ENCODE measurements at regions not wholly inside any gene's neighbourhood (a gene's known extent, or its start where the extent isn't known, plus 50 kb on each side); places are given as distances from the start of the nearest gene placed in this dataset.

GRCh38 chr6:95328231-95328630 is 249.1 kb upstream of the MANEA start:
- no peak for FAIRE-seq
- no peak for DNase-seq (ENCODE audit: insufficient read length, low spot score)

GRCh38 chr6:95352064-95352795 is 225.1 kb upstream of the MANEA start:
- FAIRE-seq: no peak

DNA sequence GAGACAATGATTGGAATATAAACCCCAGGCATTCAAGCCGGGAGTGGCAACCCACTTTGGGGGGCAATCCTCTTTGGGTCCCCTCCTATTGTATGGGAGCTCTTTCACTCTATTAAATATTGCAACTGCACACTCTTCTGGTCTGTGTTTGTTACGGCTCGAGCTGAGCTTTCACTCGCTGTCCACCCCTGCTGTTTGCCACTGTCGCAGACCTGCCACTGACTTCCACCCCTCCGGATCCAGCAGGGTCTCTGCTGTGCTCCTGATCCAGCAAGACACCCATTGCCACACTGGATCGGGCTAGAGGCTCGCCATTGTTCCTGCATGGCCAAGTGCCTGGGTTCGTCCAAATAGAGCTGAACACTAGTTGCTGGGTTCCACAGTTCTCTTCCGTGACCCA is 222.8 kb upstream of the MANEA start:
- FAIRE-seq (no peak), DNase-seq (ENCODE audit: insufficient read length, low spot score) (no peak)

More at GRCh38 chr6:95352064-95352795, 225.1 kb upstream of the MANEA start:
- no peak for DNase-seq (ENCODE audit: insufficient read length, low spot score)

DNA sequence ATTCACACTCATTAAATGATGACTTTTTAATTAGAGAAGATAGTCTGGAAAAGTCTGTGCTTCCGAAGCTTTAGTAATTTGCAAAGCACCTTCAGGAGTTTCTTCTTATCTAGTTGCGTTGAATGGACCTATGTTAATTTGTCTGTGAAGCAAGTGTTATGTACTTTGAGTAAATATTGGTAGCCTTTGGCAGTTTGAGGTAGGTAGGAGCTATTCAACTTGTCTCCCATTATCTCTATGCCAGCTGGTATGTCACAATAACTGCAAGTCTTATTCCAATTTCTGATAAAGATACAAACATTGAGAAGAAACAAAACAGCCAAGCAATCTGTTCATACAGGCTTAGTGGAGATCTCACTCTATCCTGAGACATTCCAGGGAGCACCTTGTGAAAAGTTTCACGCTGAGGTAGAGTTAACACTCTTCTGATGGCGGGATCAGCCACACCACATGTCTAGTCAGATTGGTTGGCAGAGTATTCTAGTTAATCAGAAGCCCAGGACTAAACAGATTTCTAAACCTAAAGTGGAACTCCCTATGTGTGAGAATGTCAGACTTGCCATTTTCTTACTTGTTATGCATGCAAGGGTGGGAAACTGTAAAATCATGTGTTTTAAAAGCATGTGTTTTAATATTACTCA is 219.8 kb upstream of the MANEA start:
- DNase-seq (ENCODE audit: insufficient read length, low spot score) (no peak), FAIRE-seq (no peak)

DNA sequence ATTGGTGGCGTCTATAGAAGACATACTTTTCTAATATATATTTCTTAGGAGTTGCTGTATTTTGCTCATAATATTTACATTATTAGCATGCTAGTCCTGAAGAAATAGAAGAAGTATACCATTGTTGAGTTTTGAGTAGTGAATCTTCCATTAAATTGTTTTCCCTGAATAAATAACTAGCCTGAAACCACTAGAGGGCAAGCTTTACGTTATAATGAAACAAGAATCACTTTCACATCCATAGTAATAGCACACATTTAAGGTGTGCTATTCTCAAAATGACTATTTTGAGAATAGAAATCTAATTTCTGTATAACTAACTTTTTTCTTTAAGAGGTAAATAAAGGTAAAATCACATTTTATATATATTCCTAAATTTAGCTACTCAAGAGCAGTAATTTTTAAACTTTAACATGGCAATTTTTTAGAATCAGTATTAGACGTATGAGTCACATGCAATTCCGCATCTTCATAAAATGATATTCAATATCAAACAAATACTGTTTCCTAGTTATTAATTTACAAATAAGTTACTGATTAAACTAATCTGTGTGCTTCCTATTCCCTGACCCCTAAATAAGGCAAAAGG is 213.2 kb upstream of the MANEA start:
- FAIRE-seq (no peak), DNase-seq (ENCODE audit: insufficient read length, low spot score) (peak; percentile 7)

GRCh38 chr6:95365454-95365853 is 211.9 kb upstream of the MANEA start:
- FAIRE-seq (no peak), DNase-seq (ENCODE audit: insufficient read length, low spot score) (no peak)

DNA sequence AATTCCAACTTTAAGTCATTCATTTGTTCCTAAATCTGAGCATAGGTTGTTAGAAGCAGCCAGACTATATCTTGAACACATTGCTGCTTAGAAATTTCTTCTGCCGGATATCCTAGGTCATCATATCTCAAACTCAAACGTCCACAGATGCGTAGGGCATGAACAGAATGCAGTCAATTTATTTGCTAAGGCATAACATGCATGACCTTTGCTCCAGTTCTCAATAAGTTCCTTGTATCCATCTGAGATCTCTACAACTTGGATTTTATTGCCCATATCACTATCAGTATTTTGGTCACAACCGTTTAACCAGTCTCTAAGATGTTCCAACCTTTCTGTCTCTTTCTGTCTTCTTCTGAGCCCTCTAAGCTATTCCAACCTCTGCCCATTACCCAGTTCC is 210.9 kb upstream of the MANEA start:
- DNase-seq (ENCODE audit: insufficient read length, low spot score) (no peak), FAIRE-seq (no peak)

DNA sequence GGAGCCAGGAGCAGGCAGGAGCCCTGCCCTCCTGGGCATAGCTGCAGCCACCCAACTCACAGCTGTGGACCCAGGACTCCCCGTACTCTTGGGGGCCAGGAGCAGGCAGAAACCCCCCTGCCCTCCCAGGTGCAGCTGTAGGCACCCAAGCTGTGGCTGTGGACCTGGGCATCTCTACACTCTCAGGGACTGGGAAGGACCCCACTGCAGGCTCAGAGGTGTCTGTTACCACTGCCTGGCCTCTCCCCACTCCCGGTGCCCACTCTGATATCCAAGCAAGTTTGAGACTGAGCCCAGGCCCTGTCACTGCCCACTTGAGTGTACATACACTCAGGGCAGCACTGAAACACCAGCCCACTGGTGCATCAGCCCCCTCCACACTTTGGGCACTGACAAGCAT is 193.5 kb upstream of the MANEA start:
- DNase-seq (ENCODE audit: insufficient read length, low spot score): no peak
- FAIRE-seq: no peak

GRCh38 chr6:95384988-95385387 is 192.3 kb upstream of the MANEA start:
- FAIRE-seq: no peak
- no peak for DNase-seq (ENCODE audit: insufficient read length, low spot score)

DNA sequence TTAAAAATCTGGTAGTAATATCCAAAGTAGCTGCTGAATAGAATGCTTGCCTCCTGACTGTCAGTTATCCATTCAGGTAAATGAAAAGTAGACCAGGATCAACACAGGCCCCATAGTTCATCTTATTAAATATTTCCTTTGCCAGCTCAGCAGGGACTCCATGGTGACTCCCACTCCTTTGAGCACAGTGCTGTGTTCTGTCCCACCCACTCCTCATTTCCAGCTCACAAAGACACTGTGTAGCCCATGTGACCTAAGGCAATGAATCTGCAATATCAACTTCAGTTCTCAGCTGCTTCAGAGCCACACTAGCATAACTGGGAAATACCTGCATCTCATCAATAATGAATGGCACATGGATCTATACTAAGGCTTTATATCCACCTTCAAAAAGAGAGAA is 189.5 kb upstream of the MANEA start:
- FAIRE-seq: no peak

GRCh38 chr6:95404777-95405176 is 172.6 kb upstream of the MANEA start:
- FAIRE-seq (no peak), DNase-seq (ENCODE audit: insufficient read length, low spot score) (no peak)

More for the DNA sequence above, 189.5 kb upstream of the MANEA start:
- no peak for DNase-seq (ENCODE audit: insufficient read length, low spot score)

DNA sequence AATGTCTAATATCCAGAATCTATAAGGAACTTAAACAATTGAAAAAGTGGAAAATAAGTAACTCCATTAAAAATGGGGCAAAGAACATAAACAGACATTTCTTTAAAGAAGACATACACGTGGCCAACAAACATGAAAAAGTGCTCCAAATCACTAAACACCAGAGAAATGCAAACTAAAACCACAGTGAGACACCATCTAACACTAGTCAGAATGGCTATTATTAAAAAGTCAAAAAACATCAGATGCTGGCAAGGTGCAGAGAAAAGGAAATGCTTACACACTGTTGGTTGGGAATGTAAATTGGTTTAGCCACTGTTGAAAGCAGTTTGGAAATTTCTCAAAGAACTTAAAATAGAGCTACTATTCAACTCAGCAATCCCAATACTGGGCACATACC is 169.2 kb upstream of the MANEA start:
- no peak for DNase-seq (ENCODE audit: insufficient read length, low spot score)
- FAIRE-seq: no peak

DNA sequence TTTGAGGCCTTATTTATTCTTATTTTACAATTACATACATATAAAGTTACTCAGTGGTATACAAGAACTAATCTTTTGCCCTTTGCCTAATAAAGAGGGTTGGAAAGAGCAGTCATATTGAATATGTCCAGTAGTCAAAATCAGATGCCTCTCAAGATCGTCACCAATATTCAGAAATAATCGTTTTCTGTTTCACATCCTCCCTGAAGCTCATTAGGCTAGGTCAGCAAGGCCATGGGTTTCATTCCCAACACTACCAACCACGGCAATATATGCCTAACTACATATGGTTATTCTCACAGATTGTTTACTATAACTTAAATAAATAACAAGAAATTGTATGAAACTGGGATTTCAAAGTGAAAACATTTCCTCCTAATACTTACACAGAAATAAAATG is 167.2 kb upstream of the MANEA start:
- DNase-seq (ENCODE audit: insufficient read length, low spot score): no peak
- no peak for FAIRE-seq

GRCh38 chr6:95413789-95414188 is 163.5 kb upstream of the MANEA start:
- FAIRE-seq: no peak
- no peak for DNase-seq (ENCODE audit: insufficient read length, low spot score)

- FAIRE-seq (no peak), DNase-seq (ENCODE audit: insufficient read length, low spot score) (no peak)
Measured at GRCh38 chr6:95417856-95418255, 159.5 kb upstream of the MANEA start.

DNA sequence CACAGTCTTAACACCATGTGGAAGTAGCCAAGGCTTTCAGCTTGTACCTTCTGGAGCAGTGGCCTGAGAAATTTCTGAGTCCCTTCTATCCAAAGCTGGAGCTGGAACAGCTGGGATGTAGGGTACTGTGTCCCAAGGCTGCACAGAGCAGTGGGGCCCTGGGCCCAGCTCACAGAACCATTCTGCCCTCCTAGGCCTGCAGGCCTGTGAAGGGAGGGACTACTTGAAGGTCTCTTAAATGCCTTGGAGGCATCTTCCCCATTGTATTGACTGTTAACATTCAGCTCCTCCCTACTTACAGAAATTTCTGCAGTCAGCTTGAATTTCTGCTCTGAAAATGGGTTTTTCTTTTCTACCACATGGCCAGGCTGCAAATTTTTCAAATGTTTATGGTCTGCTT is 156.5 kb upstream of the MANEA start:
- DNase-seq (ENCODE audit: insufficient read length, low spot score) (no peak), FAIRE-seq (no peak)

DNA sequence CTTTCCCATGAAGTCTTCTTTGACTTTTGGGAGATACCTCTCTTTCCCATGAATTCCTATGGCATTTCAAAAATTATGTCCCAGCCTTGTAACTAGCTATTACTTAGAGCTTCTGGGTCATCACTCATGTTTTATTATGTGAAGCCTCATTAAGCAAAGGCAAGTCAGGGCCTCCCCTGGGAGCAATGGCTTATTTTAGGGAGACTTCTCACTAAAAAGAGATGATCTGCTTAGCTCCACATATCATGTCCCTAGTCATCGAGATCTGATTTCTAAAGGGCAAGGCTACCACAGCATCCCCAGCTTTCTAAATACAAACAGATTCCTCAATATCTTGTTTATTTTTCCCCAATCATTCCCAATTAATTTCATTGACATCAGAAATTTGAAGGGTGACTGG is 154.0 kb upstream of the MANEA start:
- no peak for FAIRE-seq
- DNase-seq (ENCODE audit: insufficient read length, low spot score): no peak

GRCh38 chr6:95431637-95432228 is 145.6 kb upstream of the MANEA start:
- FAIRE-seq (no peak), DNase-seq (ENCODE audit: insufficient read length, low spot score) (no peak)

GRCh38 chr6:95439741-95440140 is 137.6 kb upstream of the MANEA start:
- FAIRE-seq: no peak

GRCh38 chr6:95448208-95448607 is 129.1 kb upstream of the MANEA start:
- DNase-seq (ENCODE audit: insufficient read length, low spot score) (no peak), FAIRE-seq (no peak)

More at GRCh38 chr6:95439741-95440140, 137.6 kb upstream of the MANEA start:
- DNase-seq (ENCODE audit: insufficient read length, low spot score): no peak

DNA sequence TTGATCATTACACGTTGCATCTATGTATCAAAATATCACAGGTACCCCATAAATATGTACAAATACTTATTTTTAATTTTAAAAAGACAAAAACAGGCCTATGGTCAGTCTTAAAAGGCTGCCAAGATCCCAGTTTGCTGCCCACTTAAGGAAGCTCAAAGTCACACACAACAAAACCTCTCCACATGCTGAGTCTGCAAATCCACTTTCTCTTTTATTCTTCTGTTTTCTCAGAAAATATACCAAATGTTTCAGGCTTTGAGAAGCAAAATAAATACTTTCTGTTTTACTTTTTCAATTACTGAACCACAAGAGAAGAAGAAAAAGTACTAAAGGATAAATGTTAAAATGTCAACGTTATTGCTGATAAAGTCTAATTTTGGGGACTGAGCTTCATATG is 107.8 kb upstream of the MANEA start:
- DNase-seq (ENCODE audit: insufficient read length, low spot score): no peak

DNA sequence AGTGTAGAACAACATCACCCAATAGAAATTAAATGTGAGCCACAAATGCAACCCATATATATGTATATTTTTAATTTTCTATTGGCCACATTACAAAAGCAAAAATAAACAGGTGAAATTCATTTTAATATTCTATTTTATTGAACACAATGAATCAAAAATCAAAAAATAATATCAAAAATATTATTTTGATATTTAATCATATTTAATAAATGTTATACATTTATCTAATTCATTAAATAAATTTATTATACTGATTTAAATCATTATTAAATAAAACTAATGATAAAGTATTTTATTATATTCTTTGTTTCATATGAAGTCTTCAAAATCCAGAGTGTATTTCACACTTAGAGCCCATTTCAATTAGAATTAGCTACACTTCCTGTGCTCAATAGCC is 98.4 kb upstream of the MANEA start:
- DNase-seq (ENCODE audit: insufficient read length, low spot score) (no peak), FAIRE-seq (no peak)

More for the DNA sequence above, 107.8 kb upstream of the MANEA start:
- FAIRE-seq: no peak
